GM03348 (cell line): ENCODE measurements at regions not wholly inside any gene's neighbourhood (a gene's known extent, or its start where the extent isn't known, plus 50 kb on each side); places are given as distances from the start of the nearest gene placed in this dataset.
"Not testable (repeated sequence)": the region's sequence is repeated elsewhere in the genome, so short reads cannot be mapped to it uniquely, and the experiment has no call there.

Experiments used
- DNase-seq: peaks from one replicate; pipeline ENCODE4 v3.0.0; 2012; ENCODE audit warnings: low spot score

- DNase-seq: peak; percentile 13
Measured at GRCh38 chr5:42894057-42894456, 82.4 kb upstream of the SELENOP start.

GRCh38 chr5:42889311-42889933 lies 77.7 kb upstream of the SELENOP start:
- DNase-seq: peak; percentile 70

DNA sequence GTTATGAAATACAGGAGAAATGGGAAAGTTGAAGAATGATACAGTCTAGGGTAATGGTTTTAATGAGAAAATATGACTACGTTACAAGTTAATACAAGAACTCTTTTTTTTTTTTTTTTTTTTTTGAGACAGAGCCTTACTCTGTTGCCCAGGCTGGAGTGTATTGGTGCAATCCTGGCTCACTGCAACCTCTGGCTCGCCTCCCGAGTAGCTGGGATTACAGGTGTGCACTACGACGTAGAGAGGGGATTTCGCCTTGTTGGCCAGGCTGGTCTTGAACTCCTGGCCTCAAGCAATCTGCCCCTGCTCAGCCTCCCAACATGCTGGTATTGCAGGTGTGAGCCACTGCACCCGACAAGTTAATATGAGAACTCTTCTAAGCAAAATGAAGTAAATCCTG lies 77.1 kb upstream of the SELENOP start:
- DNase-seq: no peak

GRCh38 chr5:42887575-42887974 lies 75.9 kb upstream of the SELENOP start:
- DNase-seq: no peak

DNA sequence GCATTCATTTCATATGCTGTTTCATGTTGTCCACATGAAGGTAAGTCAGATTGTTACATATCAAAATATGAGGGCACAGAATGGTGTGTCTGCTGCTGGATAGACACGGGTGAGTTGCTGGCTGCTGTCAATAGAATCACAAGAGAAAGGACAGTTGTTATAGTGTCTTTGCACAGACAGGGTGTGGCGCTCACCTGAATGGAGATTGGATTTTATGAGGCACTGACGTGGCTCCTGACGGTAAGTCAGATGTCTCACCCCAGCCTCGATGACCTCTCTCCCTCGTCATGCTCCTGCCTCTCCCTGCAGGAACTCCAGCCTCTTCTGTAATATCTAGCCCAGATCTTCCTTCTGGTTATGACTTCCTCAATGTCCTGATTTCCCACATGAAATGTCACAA lies 75.4 kb upstream of the SELENOP start:
- DNase-seq: no peak

- DNase-seq: no peak
Measured at GRCh38 chr5:42886635-42887034, 74.9 kb upstream of the SELENOP start.

DNA sequence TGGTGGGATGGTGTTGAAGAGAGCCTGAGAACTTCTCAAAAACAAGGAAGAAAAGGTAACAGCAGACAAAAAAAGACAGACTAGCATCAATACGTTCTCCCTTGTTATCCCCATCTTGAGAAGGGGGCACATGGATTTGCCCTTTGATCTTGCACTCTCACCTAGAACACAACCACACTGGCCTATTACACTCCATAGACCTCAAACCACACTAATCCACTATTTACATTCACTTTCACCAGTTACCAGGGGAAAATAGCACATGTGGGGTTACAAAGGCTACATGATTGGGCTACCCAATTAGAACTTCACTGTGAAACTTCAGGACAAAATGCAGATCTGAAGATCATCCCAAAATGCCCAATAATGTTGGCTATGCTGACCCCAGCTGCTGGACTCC lies 72.6 kb upstream of the SELENOP start:
- DNase-seq: no peak

DNA sequence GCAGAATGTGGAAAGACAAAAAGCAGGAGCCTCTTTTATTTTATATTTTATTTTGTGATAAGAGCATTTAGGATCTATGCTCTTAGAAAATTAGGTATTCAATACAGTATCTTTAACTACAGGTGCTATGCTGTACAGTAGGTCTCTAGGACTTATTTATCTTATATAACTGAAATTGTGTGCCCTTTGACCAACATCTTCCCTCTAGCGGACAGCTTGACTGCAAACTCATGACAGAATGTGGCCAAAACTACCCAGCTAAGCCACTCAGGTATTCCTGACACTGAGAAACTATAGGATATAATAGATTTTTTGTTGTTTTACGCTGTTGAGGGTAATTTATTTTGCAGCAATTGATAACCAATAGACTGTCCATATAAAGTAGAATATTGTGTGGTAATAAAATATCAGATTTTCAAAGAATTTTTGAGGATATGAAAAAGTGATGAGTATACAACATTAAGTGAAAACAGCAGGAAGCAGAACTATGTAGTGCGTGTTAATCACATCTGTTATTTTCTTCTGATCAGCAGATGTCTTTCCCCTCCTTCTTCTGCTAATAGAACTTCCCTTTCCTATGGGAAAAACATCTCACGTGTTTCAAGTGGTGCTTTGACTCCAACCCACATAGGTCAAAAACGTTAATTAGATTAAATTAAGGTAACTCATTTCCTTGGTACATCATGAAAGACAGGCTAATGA lies 69.9 kb upstream of the SELENOP start:
- no peak for DNase-seq

- DNase-seq: no peak
Measured at GRCh38 chr5:42880496-42881150, 68.9 kb upstream of the SELENOP start.

DNA sequence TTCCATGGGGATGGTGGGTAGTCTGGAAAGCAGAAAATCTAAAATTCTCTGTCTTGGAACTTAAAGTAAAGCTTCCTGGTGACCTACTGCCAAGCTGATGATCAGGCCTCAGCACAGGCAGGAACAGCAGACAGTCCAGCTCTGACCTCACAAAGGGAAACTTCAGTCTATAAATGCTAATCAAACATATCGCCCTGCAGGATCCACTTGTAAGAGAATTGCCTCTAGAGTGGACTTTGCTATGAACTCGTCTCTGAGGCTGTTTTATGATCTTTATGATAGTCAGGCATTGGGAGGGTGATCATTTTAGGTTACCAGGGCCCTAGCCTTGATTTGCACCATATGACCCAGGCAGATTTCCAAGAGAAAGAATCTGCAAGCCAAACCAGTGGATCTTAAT lies 67.6 kb upstream of the SELENOP start:
- DNase-seq: no peak

DNA sequence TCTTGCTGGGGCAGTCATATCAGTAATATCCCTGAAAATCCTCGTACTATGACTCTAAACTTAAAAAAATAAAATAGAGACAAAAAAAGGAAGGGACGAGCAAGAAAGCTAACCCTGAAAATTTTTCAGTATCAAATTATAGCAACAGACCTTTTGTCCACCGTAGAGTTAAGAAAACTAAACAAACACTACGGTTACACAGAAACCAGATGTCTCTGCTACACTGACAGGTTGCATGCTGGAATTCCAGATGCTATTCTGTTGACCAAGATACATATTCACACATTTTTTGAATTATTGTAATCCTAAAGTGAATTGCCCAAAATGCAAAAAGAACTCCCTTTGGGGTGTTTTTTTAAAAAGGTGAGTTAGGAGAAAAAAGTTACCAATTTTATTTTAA lies 66.9 kb upstream of the SELENOP start:
- DNase-seq: no peak

DNA sequence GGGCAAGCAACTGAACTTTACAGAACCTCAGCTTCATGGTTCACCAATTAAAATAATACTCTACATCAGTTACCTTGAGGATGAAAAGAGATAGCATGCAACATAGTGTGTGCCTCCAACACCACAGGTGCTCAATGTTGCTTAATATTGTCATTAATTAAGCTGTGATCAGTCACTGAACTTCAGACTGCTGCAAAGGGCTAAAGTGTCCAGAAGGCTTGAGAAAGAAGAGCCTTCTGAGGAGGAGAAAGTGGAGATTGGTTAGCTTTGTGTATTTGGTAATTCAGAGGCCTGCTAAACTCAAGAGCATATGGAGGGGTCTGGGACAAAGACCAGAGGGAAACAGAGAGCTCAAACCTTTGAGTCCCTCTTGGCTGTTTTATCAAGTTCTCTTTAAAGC lies 66.3 kb upstream of the SELENOP start:
- DNase-seq: no peak

- DNase-seq: no peak
Measured at GRCh38 chr5:42877431-42877830, 65.7 kb upstream of the SELENOP start.

GRCh38 chr5:42876375-42876844 lies 64.7 kb upstream of the SELENOP start:
- DNase-seq: no peak

- DNase-seq: no peak
Measured at GRCh38 chr5:42875785-42876374, 64.2 kb upstream of the SELENOP start.

- DNase-seq: no peak
Measured at GRCh38 chr5:42875211-42875610, 63.5 kb upstream of the SELENOP start.

GRCh38 chr5:42874621-42875198 lies 63.0 kb upstream of the SELENOP start:
- no peak for DNase-seq

DNA sequence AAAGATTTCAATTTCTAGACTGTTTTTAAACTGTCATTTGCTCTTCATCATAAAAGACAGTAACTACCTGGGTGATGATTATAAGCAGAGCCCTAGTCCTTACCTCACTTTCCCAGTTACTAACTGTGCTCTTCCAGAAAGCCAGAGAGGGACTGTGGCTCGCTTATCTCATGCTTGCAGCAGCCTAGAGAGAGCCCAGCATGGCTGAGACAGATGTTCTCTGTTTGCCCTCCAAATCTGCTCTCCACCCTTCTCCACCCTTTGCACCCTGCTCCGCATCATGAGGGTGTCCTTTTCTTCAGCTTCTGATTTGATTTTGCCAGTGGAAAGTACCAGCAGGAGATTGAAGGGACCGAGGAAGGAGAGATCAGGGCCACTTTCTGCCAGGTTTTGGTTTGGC lies 61.2 kb upstream of the SELENOP start:
- DNase-seq: no peak

DNA sequence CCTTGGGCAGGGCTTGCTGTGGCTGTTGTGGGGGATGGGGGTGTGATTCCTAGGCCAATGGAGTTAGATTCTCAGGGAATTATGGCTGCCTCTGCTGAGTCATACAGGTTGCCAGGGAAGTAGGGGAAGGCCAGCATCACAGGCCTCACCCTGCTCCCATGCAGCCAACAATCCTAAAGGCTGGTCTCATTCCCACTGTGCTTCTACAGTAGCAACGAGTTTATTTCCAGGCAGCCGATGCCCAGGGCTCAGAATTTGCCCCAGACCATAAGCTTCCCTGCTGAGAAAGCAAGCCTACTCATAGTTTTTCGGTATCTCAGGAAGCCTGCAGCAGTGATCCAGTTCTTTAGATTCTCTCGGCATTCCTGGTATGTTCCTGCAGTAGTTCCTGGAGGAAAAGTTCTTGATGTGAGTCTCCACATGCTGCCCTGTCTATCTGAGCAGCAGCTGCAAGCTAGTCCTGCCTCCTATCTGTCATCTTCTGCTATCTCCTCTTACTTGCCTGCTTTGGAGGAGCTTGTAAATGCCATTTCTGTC lies 59.3 kb upstream of the SELENOP start:
- DNase-seq: no peak

DNA sequence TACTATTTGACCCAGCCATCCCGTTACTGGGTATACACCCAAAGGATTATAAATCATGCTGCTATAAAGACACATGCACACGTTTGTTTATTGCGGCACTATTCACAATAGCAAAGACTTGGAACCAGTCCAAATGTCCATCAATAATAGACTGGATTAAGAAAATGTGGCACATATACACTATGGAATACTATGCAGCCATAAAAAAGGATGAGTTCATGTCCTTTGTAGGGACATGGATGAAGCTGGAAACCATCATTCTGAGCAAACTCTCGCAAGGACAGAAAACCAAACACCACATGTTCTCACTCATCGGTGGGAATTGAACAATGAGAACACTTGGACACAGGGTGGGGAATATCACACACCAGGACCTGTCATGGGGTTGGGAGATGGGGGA lies 56.7 kb upstream of the SELENOP start:
- DNase-seq: not testable (repeated sequence)

DNA sequence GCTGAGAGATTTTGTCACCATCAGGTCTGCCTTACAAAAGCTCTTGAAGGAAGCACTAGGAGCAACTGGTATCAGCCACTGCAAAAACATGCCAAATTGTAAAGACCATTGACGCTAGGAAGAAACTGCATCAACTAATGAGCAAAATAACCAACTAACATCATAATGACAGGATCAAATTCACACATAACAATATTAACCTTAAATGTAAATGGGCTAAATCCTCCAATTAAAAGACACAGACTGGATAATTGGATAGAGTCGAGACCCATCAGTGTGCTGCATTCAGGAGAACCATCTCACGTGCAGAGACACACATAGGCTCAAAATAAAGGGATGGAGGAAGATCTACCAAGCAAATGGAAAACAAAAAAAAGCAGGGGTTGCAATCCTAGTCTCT lies 53.1 kb upstream of the SELENOP start:
- not testable (repeated sequence) for DNase-seq
